ENCODE measurements at regions not wholly inside any gene's neighbourhood (a gene's known extent, or its start where the extent isn't known, plus 50 kb on each side); places are given as distances from the start of the nearest gene placed in this dataset.

- H3K23ac ChIP-seq (ENCODE audit: low read depth, low read length), result no peak overlapping the region
- H3K9me3 ChIP-seq (ENCODE audit: control insufficient read depth, insufficient read depth, low read length), result no peaks in the 10 kb centered on the region
- intact Hi-C loops (cut with micrococcal nuclease) (no loop called here), dilution Hi-C loops (cut with HindIII; ENCODE audit: low sequenced_read_pairs, unreplicated experiment) (no loop called here), in situ Hi-C loops (cut with MboI; ENCODE audit: low sequenced_read_pairs) (no loop called here)
- H3K9me1 ChIP-seq (ENCODE audit: insufficient read depth, low read length), result peaks cover 3% of the 10 kb centered on the region; the same call in 1 of the 2 replicates
- no peak overlapping the region for H3K56ac ChIP-seq (ENCODE audit: extremely low read depth, insufficient read depth, low read length)
- no peak overlapping the region for H4K5ac ChIP-seq (ENCODE audit: low read depth, low read length)
- no peak overlapping the region for H2BK20ac ChIP-seq (ENCODE audit: low read depth, low read length)
- H2BK120ac ChIP-seq (ENCODE audit: low read depth, low read length), result no peak overlapping the region
- no peak overlapping the region for H3K14ac ChIP-seq (replicated peaks; ENCODE audit: low read depth, low read length)
- peaks cover 82% of the 10 kb centered on the region for H3K27me3 ChIP-seq (ENCODE audit: control insufficient read depth, insufficient read depth, low read length)
- H2AK9ac ChIP-seq (replicated peaks; ENCODE audit: low read depth, low read length, poor library complexity), result no peak overlapping the region
- H4K8ac ChIP-seq (ENCODE audit: low read depth in 2 of 2, low read length in 2 of 2), result no peak overlapping the region
- no peak overlapping the region for H3K9ac ChIP-seq (ENCODE audit: low read depth, low read length)
- H3K4ac ChIP-seq (ENCODE audit: low read depth, low read length), result no peak overlapping the region
- no peaks in the 10 kb centered on the region for H3K4me1 ChIP-seq (ENCODE audit: control insufficient read depth, insufficient read depth, low read length)
- ChIA-PET CTCF (interaction anchor here (1.6 kb wide), 1 partner anchor 27 kb away, joined by 3 read pairs; no protein-coding TSS in a partner anchor), POLR2A (ENCODE audit: unreplicated experiment) (no interaction called here)
- no peak for ATAC-seq (ENCODE audit: low read depth)
- no peaks in the 10 kb centered on the region for H3K79me1 ChIP-seq (ENCODE audit: low read depth in 1 of 2, low read length in 2 of 2)
- DNase-seq, result no peak
- no peak overlapping the region for H3K18ac ChIP-seq (ENCODE audit: low read depth, low read length)
- H2BK15ac ChIP-seq (ENCODE audit: low read depth, low read length), result no peak overlapping the region
- no peaks in the 10 kb centered on the region for H4K20me1 ChIP-seq (ENCODE audit: insufficient read depth, low read length)
- H2BK5ac ChIP-seq (ENCODE audit: low read depth, low read length, poor library complexity, severe bottlenecking), result no peak overlapping the region
- no peak overlapping the region for H3K27ac ChIP-seq (ENCODE audit: insufficient read depth, low read length)
- no peak for TF ChIP-seq MXI1 (IDR thresholded peaks at IDR 0.05; ENCODE audit: borderline replicate concordance, low read depth, low read length)
- TF ChIP-seq POLR2A (IDR thresholded peaks at IDR 0.05; ENCODE audit: low read depth, low read length), result no peak
- no peak for TF ChIP-seq RAD21 (IDR thresholded peaks at IDR 0.05; ENCODE audit: low read length)
- TF ChIP-seq BHLHE40 (IDR thresholded peaks at IDR 0.05; ENCODE audit: low read depth, low read length), result no peak
- no peak for TF ChIP-seq MAZ (IDR thresholded peaks at IDR 0.05; ENCODE audit: borderline replicate concordance, low read depth, low read length)
- TF ChIP-seq CTCF (conservative IDR thresholded peaks at IDR 0.05; ENCODE audit: low read depth, low read length), result no peak
- no peak for TF ChIP-seq CHD1 (IDR thresholded peaks at IDR 0.05; ENCODE audit: low read depth, low read length)
- TF ChIP-seq NFE2L2 (IDR thresholded peaks at IDR 0.05; ENCODE audit: low read depth, low read length), result no peak
- TF ChIP-seq USF2 (IDR thresholded peaks at IDR 0.05; ENCODE audit: low read depth, low read length), result no peak
- no peak for TF ChIP-seq MAFK (IDR thresholded peaks at IDR 0.05; ENCODE audit: low read depth, low read length)
- TF ChIP-seq SMC3 (IDR thresholded peaks at IDR 0.05; ENCODE audit: low read depth, low read length), result no peak
- TF ChIP-seq FOS (IDR thresholded peaks at IDR 0.05; ENCODE audit: low read depth, low read length), result no peak
- no peak for TF ChIP-seq RFX5 (IDR thresholded peaks at IDR 0.05; ENCODE audit: low read depth, low read length)
- TF ChIP-seq CEBPB (IDR thresholded peaks at IDR 0.05; ENCODE audit: low read depth, low read length), result no peak
- TF ChIP-seq, protein P1, sequence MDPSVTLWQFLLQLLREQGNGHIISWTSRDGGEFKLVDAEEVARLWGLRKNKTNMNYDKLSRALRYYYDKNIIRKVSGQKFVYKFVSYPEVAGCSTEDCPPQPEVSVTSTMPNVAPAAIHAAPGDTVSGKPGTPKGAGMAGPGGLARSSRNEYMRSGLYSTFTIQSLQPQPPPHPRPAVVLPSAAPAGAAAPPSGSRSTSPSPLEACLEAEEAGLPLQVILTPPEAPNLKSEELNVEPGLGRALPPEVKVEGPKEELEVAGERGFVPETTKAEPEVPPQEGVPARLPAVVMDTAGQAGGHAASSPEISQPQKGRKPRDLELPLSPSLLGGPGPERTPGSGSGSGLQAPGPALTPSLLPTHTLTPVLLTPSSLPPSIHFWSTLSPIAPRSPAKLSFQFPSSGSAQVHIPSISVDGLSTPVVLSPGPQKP (IDR thresholded peaks at IDR 0.05; ENCODE audit: borderline replicate concordance, low read depth, low read length), result no peak
- no peak for TF ChIP-seq RCOR1 (IDR thresholded peaks at IDR 0.05; ENCODE audit: insufficient replicate concordance, low read length)
- no peak overlapping the region for H3K4me3 ChIP-seq (ENCODE audit: insufficient read depth, low read depth, low read length)
- no peak overlapping the region for H2AFZ ChIP-seq (replicated peaks; ENCODE audit: low read length, poor library complexity)
- H2AK5ac ChIP-seq (ENCODE audit: low read depth, low read length), result no peak overlapping the region
- no peaks in the 10 kb centered on the region for H3K36me3 ChIP-seq (ENCODE audit: control insufficient read depth, insufficient read depth, low read length)
- H4K91ac ChIP-seq (ENCODE audit: insufficient read depth, low read depth, low read length), result no peak overlapping the region
- WGBS, 2 experiments (ENCODE audit: extremely low coverage in 2 of 2, insufficient read length in 1 of 2), result 86% methylated on average over 4 of the region's 10 CpGs; no CpG with 5 or more reads in 1 of the 2 experiments
- BruUV-seq (replicated peaks), result no TSS peak
- no peak overlapping the region for H3K4me2 ChIP-seq (ENCODE audit: low read depth, low read length)
Measured at GRCh38 chr15:70440416-70441138, 322.8 kb downstream of the UACA start.
